MM.1S (cell line): ENCODE measurements at regions not wholly inside any gene's neighbourhood (a gene's known extent, or its start where the extent isn't known, plus 50 kb on each side); places are given as distances from the start of the nearest gene placed in this dataset.

Experiments
- DNase-seq: peaks from one replicate; pipeline ENCODE4 v3.0.0-alpha.2; 2015
- H2AFZ ChIP-seq: fragments of 300-600 bp; sonication (generic); 2 replicates; pipeline ENCODE4 v1.6.0; 2016; ENCODE audit warnings: antibody characterized with exemption, low read length
- H3F3A ChIP-seq: fragments of 300-600 bp; sonication (generic); 2 replicates; pipeline ENCODE4 v1.6.1; 2016; ENCODE audit warnings: mild to moderate bottlenecking, antibody characterized with exemption, low read length, moderate library complexity, mixed read lengths; ENCODE audit not compliant: insufficient read depth
- H3K27ac ChIP-seq: fragments of 300-600 bp; sonication (generic); 2 replicates; pipeline ENCODE4 v1.5.1; 2016; ENCODE audit warnings: mild to moderate bottlenecking, low read length
- H3K27me3 ChIP-seq: fragments of 300-600 bp; sonication (generic); replicated peaks from 2 replicates; pipeline ENCODE4 v1.6.0; 2016; ENCODE audit warnings: low read length; ENCODE audit not compliant: insufficient read depth
- H3K36me3 ChIP-seq: fragments of 300-600 bp; sonication (generic); replicated peaks from 2 replicates; pipeline ENCODE4 v1.6.1; 2016; ENCODE audit warnings: mild to moderate bottlenecking, low read length, mixed read lengths; ENCODE audit not compliant: insufficient read depth
- H3K4me1 ChIP-seq: fragments of 300-600 bp; sonication (generic); 2 replicates; pipeline ENCODE4 v1.6.1; 2016; ENCODE audit warnings: low read length, mixed read lengths
- H3K4me2 ChIP-seq: fragments of 300-600 bp; sonication (generic); 2 replicates; pipeline ENCODE4 v1.6.0; 2016; ENCODE audit warnings: low read depth, low read length
- H3K4me3 ChIP-seq: fragments of 300-600 bp; sonication (generic); 2 replicates; pipeline ENCODE4 v1.5.1; 2016; ENCODE audit warnings: low read length, mixed read lengths
- H3K79me2 ChIP-seq: fragments of 300-600 bp; sonication (generic); 2 replicates; pipeline ENCODE4 v1.6.1; 2016; ENCODE audit warnings: mixed run types, low read length, mixed read lengths
- H3K9ac ChIP-seq: fragments of 300-600 bp; sonication (generic); 2 replicates; pipeline ENCODE4 v1.6.1; 2016; ENCODE audit warnings: low read length, mixed read lengths
- H3K9me2 ChIP-seq: fragments of 300-600 bp; sonication (generic); replicated peaks from 2 replicates; pipeline ENCODE4 v1.6.1; 2016; ENCODE audit warnings: mild to moderate bottlenecking, low read length, mixed read lengths; ENCODE audit not compliant: insufficient read depth
- H3K9me3 ChIP-seq: fragments of 300-600 bp; sonication (generic); replicated peaks from 2 replicates; pipeline ENCODE4 v1.6.1; 2016; ENCODE audit warnings: mild to moderate bottlenecking, low read length, mixed read lengths; ENCODE audit not compliant: insufficient read depth
- H4K20me1 ChIP-seq: fragments of 300-600 bp; sonication (generic); 2 replicates; pipeline ENCODE4 v1.6.1; 2016; ENCODE audit warnings: mild to moderate bottlenecking, low read length, moderate library complexity, mixed read lengths; ENCODE audit not compliant: insufficient read depth
- CTCF ChIP-seq: fragments of 300-600 bp; sonication (generic); IDR thresholded peaks from 2 replicates; pipeline ENCODE4 v1.5.1; 2016; ENCODE audit warnings: antibody characterized with exemption, low read length, mixed read lengths
- EZH2 ChIP-seq: fragments of 300-600 bp; sonication (generic); optimal IDR thresholded peaks from 2 replicates; pipeline ENCODE3; 2017; ENCODE audit warnings: low read depth, mild to moderate bottlenecking, antibody characterized with exemption, low read length, mixed read lengths
- EZH2phosphoT487 ChIP-seq: fragments of 300-600 bp; sonication (generic); IDR thresholded peaks from 2 replicates; pipeline ENCODE4 v1.6.1; 2018; ENCODE audit warnings: antibody characterized with exemption, low read length

GRCh38 chr9:135251996-135252760 lies 164.7 kb downstream of the OLFM1 start:
- H3F3A ChIP-seq = no peaks in the 10 kb centered on the region
- no peak overlapping the region for H3K4me2 ChIP-seq
- H3K27me3 ChIP-seq = peaks cover 81% of the 10 kb centered on the region
- no peak overlapping the region for H3K4me3 ChIP-seq
- no peaks in the 10 kb centered on the region for H3K9me2 ChIP-seq
- no peak overlapping the region for H2AFZ ChIP-seq
- no peaks in the 10 kb centered on the region for H4K20me1 ChIP-seq
- no peaks in the 10 kb centered on the region for H3K36me3 ChIP-seq
- no peaks in the 10 kb centered on the region for H3K4me1 ChIP-seq
- H3K79me2 ChIP-seq = no peaks in the 10 kb centered on the region
- no peak overlapping the region for H3K27ac ChIP-seq
- no peak for DNase-seq
- H3K9ac ChIP-seq = no peak overlapping the region
- H3K9me3 ChIP-seq = no peaks in the 10 kb centered on the region
- TF ChIP-seq EZH2 (no peak), CTCF (no peak), EZH2phosphoT487 (no peak)

- H3K4me2 ChIP-seq = no peak overlapping the region
- H3K27me3 ChIP-seq = peaks cover 82% of the 10 kb centered on the region
- H3K27ac ChIP-seq = no peak overlapping the region
- H3K4me3 ChIP-seq = no peak overlapping the region
- H3K9me3 ChIP-seq = no peaks in the 10 kb centered on the region
- no peaks in the 10 kb centered on the region for H3K79me2 ChIP-seq
- H3K9ac ChIP-seq = no peak overlapping the region
- no peaks in the 10 kb centered on the region for H3F3A ChIP-seq
- H3K9me2 ChIP-seq = no peaks in the 10 kb centered on the region
- H3K4me1 ChIP-seq = no peaks in the 10 kb centered on the region
- TF ChIP-seq EZH2 (no peak), EZH2phosphoT487 (no peak), CTCF (no peak)
- no peaks in the 10 kb centered on the region for H4K20me1 ChIP-seq
- no peaks in the 10 kb centered on the region for H3K36me3 ChIP-seq
- DNase-seq = no peak
- no peak overlapping the region for H2AFZ ChIP-seq
Measured at GRCh38 chr9:135252980-135253304, 165.5 kb downstream of the OLFM1 start.

- peaks cover 82% of the 10 kb centered on the region for H3K27me3 ChIP-seq
- no peaks in the 10 kb centered on the region for H3K9me2 ChIP-seq
- TF ChIP-seq EZH2phosphoT487 = no peak
- no peak for TF ChIP-seq EZH2
- H3K79me2 ChIP-seq = no peaks in the 10 kb centered on the region
- no peaks in the 10 kb centered on the region for H4K20me1 ChIP-seq
- H3K4me1 ChIP-seq = no peaks in the 10 kb centered on the region
- H2AFZ ChIP-seq = no peak overlapping the region
- no peak overlapping the region for H3K4me3 ChIP-seq
- H3K9ac ChIP-seq = no peak overlapping the region
- H3F3A ChIP-seq = no peaks in the 10 kb centered on the region
- no peak overlapping the region for H3K4me2 ChIP-seq
- H3K27ac ChIP-seq = no peak overlapping the region
- H3K36me3 ChIP-seq = no peaks in the 10 kb centered on the region
- no peak for DNase-seq
- H3K9me3 ChIP-seq = no peaks in the 10 kb centered on the region
Measured at GRCh38 chr9:135253305-135254004, 166.0 kb downstream of the OLFM1 start.
